GM12878 (cell line): ENCODE measurements at regions not wholly inside any gene's neighbourhood (a gene's known extent, or its start where the extent isn't known, plus 50 kb on each side); places are given as distances from the start of the nearest gene placed in this dataset.

Source experiments
- BCL11A ChIP-seq: IDR thresholded peaks from 2 replicates; pipeline ENCODE4 v1.6.1; 2011; ENCODE audit warnings: low read depth, low read length
- CBX3 ChIP-seq: fragments of 200-600 bp; sonication (generic); IDR thresholded peaks from 2 replicates; pipeline ENCODE4 v1.6.1; 2016; ENCODE audit warnings: low read depth, borderline replicate concordance
- EGR1 ChIP-seq, 2 experiments: IDR thresholded peaks; 1 replicate in 1 of 2; 2 replicates in 1 of 2; pipeline ENCODE4 v1.6.1; 2011 to 2012; ENCODE audit warnings: low read depth in 2 of 2, low read length in 2 of 2, borderline replicate concordance in 1 of 2, mild to moderate bottlenecking in 1 of 2, moderate library complexity in 1 of 2
- JUNB ChIP-seq: IDR thresholded peaks from 2 replicates; pipeline ENCODE4 v1.6.1; 2016; ENCODE audit warnings: antibody characterized with exemption, mild to moderate bottlenecking
- JUND ChIP-seq: IDR thresholded peaks from 2 replicates; pipeline ENCODE4 v1.6.1; 2012; ENCODE audit warnings: low read depth, mild to moderate bottlenecking, low read length, improper control_type of control experiment, moderate library complexity
- LARP7 ChIP-seq: fragments of 450-650 bp; IDR thresholded peaks from 2 replicates; pipeline ENCODE4 v1.6.1; 2017; ENCODE audit warnings: mild to moderate bottlenecking
- MXI1 ChIP-seq: fragments of 150-350 bp; IDR thresholded peaks from 2 replicates; pipeline ENCODE4 v1.6.1; 2011; ENCODE audit warnings: low read depth, mild to moderate bottlenecking, inconsistent platforms, low read length, improper control_type of control experiment
- NFIC ChIP-seq: IDR thresholded peaks from 2 replicates; pipeline ENCODE4 v1.6.1; 2012; ENCODE audit warnings: low read depth, mild to moderate bottlenecking, inconsistent platforms, low read length, moderate library complexity
- NR2F1 ChIP-seq: fragments of 450-650 bp; conservative IDR thresholded peaks from 2 replicates; pipeline ENCODE4 v1.6.1; 2017; ENCODE audit warnings: mild to moderate bottlenecking
- PAX5 ChIP-seq: IDR thresholded peaks from 2 replicates; pipeline ENCODE4 v1.6.1; 2011; ENCODE audit warnings: low read depth, low read length, borderline replicate concordance
- POLR2AphosphoS2 ChIP-seq: IDR thresholded peaks from 2 replicates; pipeline ENCODE4 v1.6.1; 2011; ENCODE audit warnings: low read depth, mild to moderate bottlenecking, low read length, improper control_type of control experiment, moderate library complexity
- RBBP5 ChIP-seq: fragments of 200-600 bp; sonication (generic); conservative IDR thresholded peaks from 2 replicates; pipeline ENCODE4 v1.6.1; 2016
- SIX5 ChIP-seq: IDR thresholded peaks from 2 replicates; pipeline ENCODE4 v1.6.1; 2011; ENCODE audit warnings: mild to moderate bottlenecking, low read depth, low read length, moderate library complexity; ENCODE audit not compliant: severe bottlenecking
- SMAD5 ChIP-seq: IDR thresholded peaks from 2 replicates; pipeline ENCODE4 v1.6.1; 2016; ENCODE audit warnings: antibody characterized with exemption, low read depth
- SMARCA5 ChIP-seq: fragments of 450-650 bp; IDR thresholded peaks from 2 replicates; pipeline ENCODE4 v1.6.1; 2017; ENCODE audit warnings: mild to moderate bottlenecking
- SPI1 ChIP-seq: IDR thresholded peaks from 2 replicates; pipeline ENCODE4 v1.6.1; 2011; ENCODE audit warnings: low read depth, mild to moderate bottlenecking, low read length, moderate library complexity, borderline replicate concordance; ENCODE audit not compliant: insufficient read depth
- TBL1XR1 ChIP-seq: IDR thresholded peaks from 2 replicates; pipeline ENCODE4 v1.6.1; 2012; ENCODE audit warnings: low read depth, low read length, improper control_type of control experiment
- YY1 ChIP-seq: IDR thresholded peaks from 2 replicates; pipeline ENCODE4 v1.6.1; 2011; ENCODE audit warnings: low read depth, mild to moderate bottlenecking, low read length
- ZNF217 ChIP-seq: fragments of 450-650 bp; IDR thresholded peaks from 2 replicates; pipeline ENCODE4 v1.6.1; 2017; ENCODE audit warnings: antibody characterized with exemption, mild to moderate bottlenecking
- ZZZ3 ChIP-seq: IDR thresholded peaks from 2 replicates; pipeline ENCODE4 v1.6.1; 2011; ENCODE audit warnings: low read depth; ENCODE audit not compliant: control insufficient read depth, insufficient read length
- TF ChIP-seq, protein P1 (sequence below): fragments of 450-650 bp; IDR thresholded peaks from 2 replicates; pipeline ENCODE4 v1.6.1; 2016; ENCODE audit warnings: mild to moderate bottlenecking
- TF ChIP-seq, protein P2 (sequence below): IDR thresholded peaks from 2 replicates; pipeline ENCODE4 v1.6.1; 2011; ENCODE audit warnings: borderline replicate concordance, low read depth, mild to moderate bottlenecking, moderate library complexity, low read length; ENCODE audit not compliant: insufficient read depth, poor library complexity, severe bottlenecking
- TF ChIP-seq, protein P3 (sequence below): IDR thresholded peaks from 2 replicates; pipeline ENCODE4 v1.6.1; 2012; ENCODE audit warnings: low read depth, low read length, improper control_type of control experiment
- TF ChIP-seq, protein P4 (sequence below): fragments of 150-350 bp; IDR thresholded peaks from 2 replicates; pipeline ENCODE4 v1.6.1; 2016; ENCODE audit warnings: low read depth, low read length

DNA sequence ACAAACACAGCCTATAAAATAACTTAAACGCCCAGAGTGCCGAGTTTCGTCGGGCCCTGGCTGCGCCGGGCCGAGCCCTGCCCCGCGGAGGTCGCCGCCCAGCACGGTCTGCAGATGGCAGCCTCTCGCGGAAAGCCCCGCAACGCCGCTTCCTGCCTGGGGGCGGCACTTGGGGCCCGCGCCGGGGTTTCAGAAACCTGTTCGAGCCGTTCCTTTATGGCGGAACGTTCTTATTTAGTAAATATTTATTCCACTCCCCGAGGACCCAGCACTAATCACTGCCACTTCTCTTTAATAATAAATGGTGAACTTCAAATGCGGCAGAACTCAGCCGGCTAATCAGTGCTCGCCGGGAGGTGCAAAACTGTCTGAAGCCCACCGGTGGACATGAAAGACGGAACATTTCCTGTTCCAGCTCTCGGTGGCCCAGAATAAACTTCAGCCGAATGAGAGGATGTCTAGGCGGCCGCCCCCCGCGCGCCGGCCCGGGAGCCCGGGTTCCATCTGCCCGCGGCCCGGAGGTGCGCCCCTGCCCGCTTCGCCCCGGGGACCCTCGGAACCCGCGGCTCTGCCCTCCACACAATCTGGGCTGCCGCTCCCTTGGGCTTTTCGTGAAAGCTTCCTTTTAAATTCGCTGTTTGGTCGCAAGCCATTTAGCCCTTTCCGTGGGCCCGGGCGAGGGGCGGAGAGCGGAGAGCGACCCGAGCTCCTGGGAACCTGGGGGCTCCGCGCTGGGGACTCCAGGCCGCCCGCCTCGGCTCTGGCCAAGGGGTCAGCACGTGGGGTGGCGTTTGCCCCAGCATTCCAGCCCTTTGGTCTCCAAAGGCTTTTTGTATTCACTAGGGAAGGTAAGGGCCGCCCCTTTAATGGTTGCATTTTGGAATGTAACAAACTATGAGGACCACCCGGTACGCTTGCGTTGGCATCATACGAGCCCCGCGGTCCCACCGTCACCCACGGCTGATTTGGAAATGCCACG, 110.8 kb upstream of the ATP11B start (continued):
- no peak for TF ChIP-seq TBL1XR1
- no peak for TF ChIP-seq SIX5
- TF ChIP-seq EGR1 (IDR thresholded peaks at IDR 0.05; ENCODE audit: borderline replicate concordance in 1 of 2, low read depth in 2 of 2, low read length in 2 of 2) = peak in 1 of 2 experiments; percentile 58; a peak in 1 of 3 replicates
- peak; percentile 31; the same call in 1 of the 2 replicates for TF ChIP-seq SMARCA5
- peak; percentile 81 for TF ChIP-seq YY1
- no peak for TF ChIP-seq SPI1
- peak; percentile 46 for TF ChIP-seq LARP7
- TF ChIP-seq NR2F1 = peak; percentile 35; the same call in 1 of the 2 replicates
- 0 out of 2 replicates have a peak, but pooled peaks have one; percentile 34 for TF ChIP-seq RBBP5
- TF ChIP-seq, protein P1, sequence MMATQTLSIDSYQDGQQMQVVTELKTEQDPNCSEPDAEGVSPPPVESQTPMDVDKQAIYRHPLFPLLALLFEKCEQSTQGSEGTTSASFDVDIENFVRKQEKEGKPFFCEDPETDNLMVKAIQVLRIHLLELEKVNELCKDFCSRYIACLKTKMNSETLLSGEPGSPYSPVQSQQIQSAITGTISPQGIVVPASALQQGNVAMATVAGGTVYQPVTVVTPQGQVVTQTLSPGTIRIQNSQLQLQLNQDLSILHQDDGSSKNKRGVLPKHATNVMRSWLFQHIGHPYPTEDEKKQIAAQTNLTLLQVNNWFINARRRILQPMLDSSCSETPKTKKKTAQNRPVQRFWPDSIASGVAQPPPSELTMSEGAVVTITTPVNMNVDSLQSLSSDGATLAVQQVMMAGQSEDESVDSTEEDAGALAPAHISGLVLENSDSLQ = no peak
- TF ChIP-seq ZNF217 = no peak
- TF ChIP-seq CBX3 = no peak
- TF ChIP-seq, protein P2, sequence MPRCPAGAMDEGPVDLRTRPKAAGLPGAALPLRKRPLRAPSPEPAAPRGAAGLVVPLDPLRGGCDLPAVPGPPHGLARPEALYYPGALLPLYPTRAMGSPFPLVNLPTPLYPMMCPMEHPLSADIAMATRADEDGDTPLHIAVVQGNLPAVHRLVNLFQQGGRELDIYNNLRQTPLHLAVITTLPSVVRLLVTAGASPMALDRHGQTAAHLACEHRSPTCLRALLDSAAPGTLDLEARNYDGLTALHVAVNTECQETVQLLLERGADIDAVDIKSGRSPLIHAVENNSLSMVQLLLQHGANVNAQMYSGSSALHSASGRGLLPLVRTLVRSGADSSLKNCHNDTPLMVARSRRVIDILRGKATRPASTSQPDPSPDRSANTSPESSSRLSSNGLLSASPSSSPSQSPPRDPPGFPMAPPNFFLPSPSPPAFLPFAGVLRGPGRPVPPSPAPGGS = no peak
- TF ChIP-seq NFIC = peak; percentile 34; the same call in 1 of the 2 replicates
- TF ChIP-seq, protein P3, sequence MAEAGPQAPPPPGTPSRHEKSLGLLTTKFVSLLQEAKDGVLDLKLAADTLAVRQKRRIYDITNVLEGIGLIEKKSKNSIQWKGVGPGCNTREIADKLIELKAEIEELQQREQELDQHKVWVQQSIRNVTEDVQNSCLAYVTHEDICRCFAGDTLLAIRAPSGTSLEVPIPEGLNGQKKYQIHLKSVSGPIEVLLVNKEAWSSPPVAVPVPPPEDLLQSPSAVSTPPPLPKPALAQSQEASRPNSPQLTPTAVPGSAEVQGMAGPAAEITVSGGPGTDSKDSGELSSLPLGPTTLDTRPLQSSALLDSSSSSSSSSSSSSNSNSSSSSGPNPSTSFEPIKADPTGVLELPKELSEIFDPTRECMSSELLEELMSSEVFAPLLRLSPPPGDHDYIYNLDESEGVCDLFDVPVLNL = no peak
- TF ChIP-seq, protein P4, sequence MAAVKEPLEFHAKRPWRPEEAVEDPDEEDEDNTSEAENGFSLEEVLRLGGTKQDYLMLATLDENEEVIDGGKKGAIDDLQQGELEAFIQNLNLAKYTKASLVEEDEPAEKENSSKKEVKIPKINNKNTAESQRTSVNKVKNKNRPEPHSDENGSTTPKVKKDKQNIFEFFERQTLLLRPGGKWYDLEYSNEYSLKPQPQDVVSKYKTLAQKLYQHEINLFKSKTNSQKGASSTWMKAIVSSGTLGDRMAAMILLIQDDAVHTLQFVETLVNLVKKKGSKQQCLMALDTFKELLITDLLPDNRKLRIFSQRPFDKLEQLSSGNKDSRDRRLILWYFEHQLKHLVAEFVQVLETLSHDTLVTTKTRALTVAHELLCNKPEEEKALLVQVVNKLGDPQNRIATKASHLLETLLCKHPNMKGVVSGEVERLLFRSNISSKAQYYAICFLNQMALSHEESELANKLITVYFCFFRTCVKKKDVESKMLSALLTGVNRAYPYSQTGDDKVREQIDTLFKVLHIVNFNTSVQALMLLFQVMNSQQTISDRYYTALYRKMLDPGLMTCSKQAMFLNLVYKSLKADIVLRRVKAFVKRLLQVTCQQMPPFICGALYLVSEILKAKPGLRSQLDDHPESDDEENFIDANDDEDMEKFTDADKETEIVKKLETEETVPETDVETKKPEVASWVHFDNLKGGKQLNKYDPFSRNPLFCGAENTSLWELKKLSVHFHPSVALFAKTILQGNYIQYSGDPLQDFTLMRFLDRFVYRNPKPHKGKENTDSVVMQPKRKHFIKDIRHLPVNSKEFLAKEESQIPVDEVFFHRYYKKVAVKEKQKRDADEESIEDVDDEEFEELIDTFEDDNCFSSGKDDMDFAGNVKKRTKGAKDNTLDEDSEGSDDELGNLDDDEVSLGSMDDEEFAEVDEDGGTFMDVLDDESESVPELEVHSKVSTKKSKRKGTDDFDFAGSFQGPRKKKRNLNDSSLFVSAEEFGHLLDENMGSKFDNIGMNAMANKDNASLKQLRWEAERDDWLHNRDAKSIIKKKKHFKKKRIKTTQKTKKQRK = no peak
- TF ChIP-seq PAX5 = no peak
- no peak for TF ChIP-seq POLR2AphosphoS2
- TF ChIP-seq BCL11A = no peak
- no peak for TF ChIP-seq SMAD5
- no peak for TF ChIP-seq MXI1
- no peak for TF ChIP-seq JUNB
- no peak for TF ChIP-seq ZZZ3
- no peak for TF ChIP-seq JUND
